GM10266 (cell line): ENCODE measurements at regions not wholly inside any gene's neighbourhood (a gene's known extent, or its start where the extent isn't known, plus 50 kb on each side); places are given as distances from the start of the nearest gene placed in this dataset.
"Not testable (repeated sequence)": the region's sequence is repeated elsewhere in the genome, so short reads cannot be mapped to it uniquely, and the experiment has no call there.

Experiments used
- DNase-seq: peaks from one replicate; pipeline ENCODE4 v3.0.0; 2012; ENCODE audit errors: extremely low spot score
- CTCF ChIP-seq: IDR thresholded peaks from 2 replicates; pipeline ENCODE4 v1.5.1; 2012; ENCODE audit warnings: mild to moderate bottlenecking, low read depth; ENCODE audit not compliant: control insufficient read depth, insufficient read depth; ENCODE audit errors: missing control alignments

GRCh38 chr21:35982717-35983116, 77.6 kb downstream of the SETD4 start:
- no peak for DNase-seq
- TF ChIP-seq CTCF, result no peak

GRCh38 chr21:35981514-35982070, 78.7 kb downstream of the SETD4 start:
- no peak for DNase-seq
- TF ChIP-seq CTCF, result no peak

- TF ChIP-seq CTCF, result no peak
- DNase-seq, result no peak
Observed at GRCh38 chr21:35980821-35981220, 79.5 kb downstream of the SETD4 start.

GRCh38 chr21:35977860-35978259, 82.5 kb downstream of the SETD4 start:
- not testable (repeated sequence) for DNase-seq

- no peak for TF ChIP-seq CTCF
- no peak for DNase-seq
Observed at GRCh38 chr21:35976929-35977328, 83.4 kb downstream of the SETD4 start.

GRCh38 chr21:35976481-35976880, 83.8 kb downstream of the SETD4 start:
- no peak for TF ChIP-seq CTCF
- no peak for DNase-seq

- no peak for TF ChIP-seq CTCF
- no peak for DNase-seq
Observed at GRCh38 chr21:35974775-35975174, 85.6 kb downstream of the SETD4 start.

GRCh38 chr21:35971824-35972223, 88.5 kb downstream of the SETD4 start:
- no peak for DNase-seq

More at GRCh38 chr21:35971824-35972223, 88.5 kb downstream of the SETD4 start:
- no peak for TF ChIP-seq CTCF
